HEK293 (cell line): ENCODE measurements at regions not wholly inside any gene's neighbourhood (a gene's known extent, or its start where the extent isn't known, plus 50 kb on each side); places are given as distances from the start of the nearest gene placed in this dataset.

Experiments used
- CTCF ChIA-PET: fragments of 350-600 bp; formaldehyde crosslinking; extraction: SDS; loops from one replicate; lab custom pipeline; 2021; ENCODE audit warnings: antibody characterized with exemption; lab: Yijun Ruan, JAX
- POLR2A ChIA-PET: fragments of 300-600 bp; formaldehyde crosslinking; extraction: SDS; loops from one replicate; lab custom pipeline; 2020; ENCODE audit warnings: antibody characterized with exemption, inconsistent platforms; lab: Yijun Ruan, JAX
- H3K27ac ChIP-seq: fragments of 200-500 bp; sonication (Bioruptor generic); 2 replicates; pipeline ENCODE4 v1.5.1; 2014; ENCODE audit warnings: low read depth, low read length, control low read depth, inconsistent platforms; ENCODE audit errors: extremely low read depth
- H3K36me3 ChIP-seq, 2 experiments: fragments of 200-500 bp in 1 of 2; sonication (Bioruptor generic) in 1 of 2; 1 replicate in 1 of 2; 2 replicates in 1 of 2; pipeline ENCODE4 v1.5.1; 2014 to 2017; ENCODE audit warnings: inconsistent platforms in 2 of 2, low read length in 2 of 2; ENCODE audit not compliant: control insufficient read depth in 2 of 2, insufficient read depth in 1 of 2
- H3K4me1 ChIP-seq: fragments of 200-500 bp; sonication (Bioruptor generic); 2 replicates; pipeline ENCODE4 v1.5.1; 2014; ENCODE audit warnings: mild to moderate bottlenecking, low read length, inconsistent platforms; ENCODE audit not compliant: control insufficient read depth, insufficient read depth
- H3K4me3 ChIP-seq: 2 replicates; pipeline ENCODE4 v1.5.1; 2011; ENCODE audit warnings: low read depth, mild to moderate bottlenecking, control low read depth, low read length, moderate library complexity
- H3K9me3 ChIP-seq: fragments of 200-500 bp; sonication (Bioruptor generic); 2 replicates; pipeline ENCODE4 v1.5.1; 2014; ENCODE audit warnings: low read depth, low read length, inconsistent platforms; ENCODE audit not compliant: control insufficient read depth, insufficient read depth
- KLF16 ChIP-seq: fragments of 450-650 bp; formaldehyde crosslinking; IDR thresholded peaks from 2 replicates; pipeline ENCODE4 v1.5.1; 2017; ENCODE audit warnings: missing biosample characterization, missing genetic modification characterization
- MYNN ChIP-seq: fragments of 450-650 bp; formaldehyde crosslinking; IDR thresholded peaks from 2 replicates; pipeline ENCODE4 v1.5.1; 2016; ENCODE audit warnings: missing biosample characterization, missing genetic modification characterization, borderline replicate concordance
- OSR2 ChIP-seq: fragments of 450-650 bp; formaldehyde crosslinking; IDR thresholded peaks from 2 replicates; pipeline ENCODE4 v1.5.1; 2016; ENCODE audit warnings: missing biosample characterization, missing genetic modification characterization
- TRIM28 ChIP-seq: IDR thresholded peaks from 2 replicates; pipeline ENCODE4 v1.6.1; 2011; ENCODE audit warnings: low read length, control low read depth, borderline replicate concordance
- ZBTB20 ChIP-seq: fragments of 450-650 bp; formaldehyde crosslinking; IDR thresholded peaks from 2 replicates; pipeline ENCODE4 v1.5.1; 2016; ENCODE audit warnings: missing biosample characterization, missing genetic modification characterization
- ZBTB7A ChIP-seq: fragments of 450-650 bp; formaldehyde crosslinking; IDR thresholded peaks from 2 replicates; pipeline ENCODE4 v1.5.1; 2016; ENCODE audit warnings: low read depth, missing biosample characterization, missing genetic modification characterization
- ZNF175 ChIP-seq: fragments of 450-650 bp; formaldehyde crosslinking; IDR thresholded peaks from 2 replicates; pipeline ENCODE4 v1.5.1; 2016; ENCODE audit warnings: missing biosample characterization, missing genetic modification characterization
- ZNF184 ChIP-seq: fragments of 450-650 bp; IDR thresholded peaks from 2 replicates; pipeline ENCODE4 v1.5.1; 2018; ENCODE audit warnings: missing biosample characterization, mild to moderate bottlenecking, missing genetic modification characterization
- ZNF366 ChIP-seq: fragments of 450-650 bp; formaldehyde crosslinking; conservative IDR thresholded peaks from 2 replicates; pipeline ENCODE4 v1.5.1; 2016; ENCODE audit warnings: missing biosample characterization, missing genetic modification characterization
- ZNF596 ChIP-seq: fragments of 450-650 bp; IDR thresholded peaks from 2 replicates; pipeline ENCODE4 v1.5.0; 2018; ENCODE audit warnings: missing biosample characterization, mild to moderate bottlenecking, missing genetic modification characterization, moderate library complexity
- ZNF621 ChIP-seq: fragments of 450-650 bp; formaldehyde crosslinking; IDR thresholded peaks from 2 replicates; pipeline ENCODE4 v1.5.1; 2017; ENCODE audit warnings: missing biosample characterization, missing genetic modification characterization
- ZNF624 ChIP-seq: fragments of 450-650 bp; formaldehyde crosslinking; IDR thresholded peaks from 2 replicates; pipeline ENCODE4 v1.5.1; 2017; ENCODE audit warnings: missing biosample characterization, missing genetic modification characterization
- ZNF626 ChIP-seq: fragments of 450-650 bp; sonication (Bioruptor Pico); formaldehyde crosslinking; IDR thresholded peaks from 2 replicates; pipeline ENCODE4 v1.5.1; 2018; ENCODE audit warnings: missing biosample characterization, missing genetic modification characterization, inconsistent platforms
- ZNF707 ChIP-seq: fragments of 450-650 bp; formaldehyde crosslinking; IDR thresholded peaks from 2 replicates; pipeline ENCODE4 v1.5.1; 2016; ENCODE audit warnings: missing biosample characterization, missing genetic modification characterization
- ZNF837 ChIP-seq: fragments of 450-650 bp; formaldehyde crosslinking; IDR thresholded peaks from 2 replicates; pipeline ENCODE4 v1.5.1; 2016; ENCODE audit warnings: missing biosample characterization, missing genetic modification characterization
- TF ChIP-seq, protein P1 (sequence below): fragments of 450-650 bp; formaldehyde crosslinking; IDR thresholded peaks from 2 replicates; pipeline ENCODE4 v1.5.1; 2016; ENCODE audit warnings: missing biosample characterization, missing genetic modification characterization
- TF ChIP-seq, protein P2 (sequence below): fragments of 450-650 bp; formaldehyde crosslinking; IDR thresholded peaks from 2 replicates; pipeline ENCODE4 v1.5.1; 2016; ENCODE audit warnings: missing biosample characterization, missing genetic modification characterization
- TF ChIP-seq, protein P3 (sequence below): fragments of 450-650 bp; formaldehyde crosslinking; optimal IDR thresholded peaks from 2 replicates; pipeline ENCODE3; 2016; ENCODE audit warnings: missing biosample characterization, mild to moderate bottlenecking, missing genetic modification characterization
- TF ChIP-seq, protein P4 (sequence below): fragments of 450-650 bp; IDR thresholded peaks from 2 replicates; pipeline ENCODE4 v1.5.1; 2018; ENCODE audit warnings: missing biosample characterization, missing genetic modification characterization

DNA sequence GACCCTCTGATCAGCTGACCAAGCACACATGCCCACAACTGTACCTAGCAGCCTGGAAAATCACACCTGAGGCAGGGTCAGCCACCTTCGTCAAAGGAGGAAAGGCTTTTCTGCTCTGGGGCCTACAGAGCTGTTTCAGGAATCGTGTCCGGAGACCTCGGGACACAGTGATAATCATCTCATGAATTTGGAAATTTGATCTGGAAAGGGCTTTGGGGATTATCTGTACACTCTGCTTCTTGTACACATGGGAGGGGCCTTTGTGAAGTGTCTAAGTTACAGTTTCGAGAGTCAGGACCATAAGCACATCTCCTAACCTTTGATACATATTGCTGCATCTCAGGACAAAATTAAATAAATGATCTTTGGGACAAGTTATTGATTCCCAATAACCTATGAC, 1421.2 kb upstream of the TENM4 start:
- no peak overlapping the region for H3K4me3 ChIP-seq
- POLR2A ChIA-PET, result no interaction called here

DNA sequence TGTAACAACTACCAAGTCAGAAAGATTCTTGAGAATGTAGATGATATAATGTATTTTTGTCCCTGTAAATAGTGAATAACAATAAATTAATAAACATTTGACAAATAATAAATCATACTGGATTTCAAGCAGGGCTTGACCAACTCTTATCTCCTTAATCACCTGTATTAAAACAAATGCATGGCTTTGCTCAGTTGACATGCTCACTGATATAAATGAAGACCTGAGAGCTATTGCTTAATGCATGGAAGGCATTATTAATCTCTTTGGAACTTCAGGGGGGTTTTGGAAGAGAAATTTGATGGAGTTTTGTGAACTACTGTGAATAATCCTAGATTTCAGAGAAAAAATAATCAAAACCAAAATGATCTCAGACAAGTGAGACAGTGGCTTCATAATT, 1420.4 kb upstream of the TENM4 start:
- ChIA-PET CTCF (no interaction called here), POLR2A (no interaction called here)
- Histone ChIP-seq H3K4me3 (no peak overlapping the region), H3K36me3 (no peaks in the 10 kb centered on the region), H3K27ac (no peak overlapping the region), H3K4me1 (no peaks in the 10 kb centered on the region), H3K9me3 (no peaks in the 10 kb centered on the region)
- no peak for TF ChIP-seq TRIM28
- TF ChIP-seq, protein P1, sequence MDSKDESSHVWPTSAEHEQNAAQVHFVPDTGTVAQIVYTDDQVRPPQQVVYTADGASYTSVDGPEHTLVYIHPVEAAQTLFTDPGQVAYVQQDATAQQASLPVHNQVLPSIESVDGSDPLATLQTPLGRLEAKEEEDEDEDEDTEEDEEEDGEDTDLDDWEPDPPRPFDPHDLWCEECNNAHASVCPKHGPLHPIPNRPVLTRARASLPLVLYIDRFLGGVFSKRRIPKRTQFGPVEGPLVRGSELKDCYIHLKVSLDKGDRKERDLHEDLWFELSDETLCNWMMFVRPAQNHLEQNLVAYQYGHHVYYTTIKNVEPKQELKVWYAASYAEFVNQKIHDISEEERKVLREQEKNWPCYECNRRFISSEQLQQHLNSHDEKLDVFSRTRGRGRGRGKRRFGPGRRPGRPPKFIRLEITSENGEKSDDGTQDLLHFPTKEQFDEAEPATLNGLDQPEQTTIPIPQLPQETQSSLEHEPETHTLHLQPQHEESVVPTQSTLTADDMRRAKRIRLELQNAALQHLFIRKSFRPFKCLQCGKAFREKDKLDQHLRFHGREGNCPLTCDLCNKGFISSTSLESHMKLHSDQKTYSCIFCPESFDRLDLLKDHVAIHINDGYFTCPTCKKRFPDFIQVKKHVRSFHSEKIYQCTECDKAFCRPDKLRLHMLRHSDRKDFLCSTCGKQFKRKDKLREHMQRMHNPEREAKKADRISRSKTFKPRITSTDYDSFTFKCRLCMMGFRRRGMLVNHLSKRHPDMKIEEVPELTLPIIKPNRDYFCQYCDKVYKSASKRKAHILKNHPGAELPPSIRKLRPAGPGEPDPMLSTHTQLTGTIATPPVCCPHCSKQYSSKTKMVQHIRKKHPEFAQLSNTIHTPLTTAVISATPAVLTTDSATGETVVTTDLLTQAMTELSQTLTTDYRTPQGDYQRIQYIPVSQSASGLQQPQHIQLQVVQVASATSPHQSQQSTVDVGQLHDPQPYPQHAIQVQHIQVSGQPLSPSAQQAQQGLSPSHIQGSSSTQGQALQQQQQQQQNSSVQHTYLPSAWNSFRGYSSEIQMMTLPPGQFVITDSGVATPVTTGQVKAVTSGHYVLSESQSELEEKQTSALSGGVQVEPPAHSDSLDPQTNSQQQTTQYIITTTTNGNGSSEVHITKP (tag by site-specific recombination), result no peak
- no peak for TF ChIP-seq OSR2 (tag by site-specific recombination)
- no peak for TF ChIP-seq KLF16 (tag by site-specific recombination)
- no peak for TF ChIP-seq ZNF366 (tag by site-specific recombination)
- TF ChIP-seq ZBTB20 (tag by site-specific recombination), result no peak
- no peak for TF ChIP-seq ZNF626 (tag by site-specific recombination)
- no peak for TF ChIP-seq ZNF837 (tag by site-specific recombination)
- TF ChIP-seq, protein P2, sequence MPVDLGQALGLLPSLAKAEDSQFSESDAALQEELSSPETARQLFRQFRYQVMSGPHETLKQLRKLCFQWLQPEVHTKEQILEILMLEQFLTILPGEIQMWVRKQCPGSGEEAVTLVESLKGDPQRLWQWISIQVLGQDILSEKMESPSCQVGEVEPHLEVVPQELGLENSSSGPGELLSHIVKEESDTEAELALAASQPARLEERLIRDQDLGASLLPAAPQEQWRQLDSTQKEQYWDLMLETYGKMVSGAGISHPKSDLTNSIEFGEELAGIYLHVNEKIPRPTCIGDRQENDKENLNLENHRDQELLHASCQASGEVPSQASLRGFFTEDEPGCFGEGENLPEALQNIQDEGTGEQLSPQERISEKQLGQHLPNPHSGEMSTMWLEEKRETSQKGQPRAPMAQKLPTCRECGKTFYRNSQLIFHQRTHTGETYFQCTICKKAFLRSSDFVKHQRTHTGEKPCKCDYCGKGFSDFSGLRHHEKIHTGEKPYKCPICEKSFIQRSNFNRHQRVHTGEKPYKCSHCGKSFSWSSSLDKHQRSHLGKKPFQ (tag by site-specific recombination), result no peak
- TF ChIP-seq ZNF621, result no peak
- TF ChIP-seq ZNF624 (tag by site-specific recombination), result no peak
- no peak for TF ChIP-seq ZNF707 (tag by site-specific recombination)
- TF ChIP-seq ZBTB7A (tag by site-specific recombination), result no peak
- TF ChIP-seq MYNN (tag by site-specific recombination), result no peak
- no peak for TF ChIP-seq ZNF175 (tag by site-specific recombination)
- TF ChIP-seq, protein P3, sequence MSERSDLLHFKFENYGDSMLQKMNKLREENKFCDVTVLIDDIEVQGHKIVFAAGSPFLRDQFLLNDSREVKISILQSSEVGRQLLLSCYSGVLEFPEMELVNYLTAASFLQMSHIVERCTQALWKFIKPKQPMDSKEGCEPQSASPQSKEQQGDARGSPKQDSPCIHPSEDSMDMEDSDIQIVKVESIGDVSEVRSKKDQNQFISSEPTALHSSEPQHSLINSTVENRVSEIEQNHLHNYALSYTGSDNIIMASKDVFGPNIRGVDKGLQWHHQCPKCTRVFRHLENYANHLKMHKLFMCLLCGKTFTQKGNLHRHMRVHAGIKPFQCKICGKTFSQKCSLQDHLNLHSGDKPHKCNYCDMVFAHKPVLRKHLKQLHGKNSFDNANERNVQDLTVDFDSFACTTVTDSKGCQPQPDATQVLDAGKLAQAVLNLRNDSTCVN (tag by site-specific recombination), result no peak
- TF ChIP-seq, protein P4, sequence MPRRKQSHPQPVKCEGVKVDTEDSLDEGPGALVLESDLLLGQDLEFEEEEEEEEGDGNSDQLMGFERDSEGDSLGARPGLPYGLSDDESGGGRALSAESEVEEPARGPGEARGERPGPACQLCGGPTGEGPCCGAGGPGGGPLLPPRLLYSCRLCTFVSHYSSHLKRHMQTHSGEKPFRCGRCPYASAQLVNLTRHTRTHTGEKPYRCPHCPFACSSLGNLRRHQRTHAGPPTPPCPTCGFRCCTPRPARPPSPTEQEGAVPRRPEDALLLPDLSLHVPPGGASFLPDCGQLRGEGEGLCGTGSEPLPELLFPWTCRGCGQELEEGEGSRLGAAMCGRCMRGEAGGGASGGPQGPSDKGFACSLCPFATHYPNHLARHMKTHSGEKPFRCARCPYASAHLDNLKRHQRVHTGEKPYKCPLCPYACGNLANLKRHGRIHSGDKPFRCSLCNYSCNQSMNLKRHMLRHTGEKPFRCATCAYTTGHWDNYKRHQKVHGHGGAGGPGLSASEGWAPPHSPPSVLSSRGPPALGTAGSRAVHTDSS (tag by site-specific recombination), result no peak
- TF ChIP-seq ZNF596 (tag by site-specific recombination), result no peak

More for the DNA sequence above, 1421.2 kb upstream of the TENM4 start:
- Histone ChIP-seq H3K4me1 (no peaks in the 10 kb centered on the region), H3K27ac (no peak overlapping the region), H3K36me3 (no peaks in the 10 kb centered on the region), H3K9me3 (no peaks in the 10 kb centered on the region)
- TF ChIP-seq ZNF184, result no peak
- CTCF ChIA-PET, result no interaction called here
